Dendritic cell treated with granulocyte-macrophage colony-stimulating factor and Interleukin-4, amounts not matched to agents 40 ng/mL and 50 ng/mL, for 4 days (primary cell): ENCODE measurements at regions not wholly inside any gene's neighbourhood (a gene's known extent, or its start where the extent isn't known, plus 50 kb on each side); places are given as distances from the start of the nearest gene placed in this dataset.

Experiments
- H3K27ac Mint-ChIP-seq: one replicate; pipeline ENCODE4 v1.8.0; 2022; ENCODE audit warnings: mild to moderate bottlenecking, mixed read lengths
- H3K27me3 Mint-ChIP-seq: one replicate; pipeline ENCODE4 v1.8.0; 2022; ENCODE audit warnings: mild to moderate bottlenecking, mixed read lengths
- H3K36me3 Mint-ChIP-seq: one replicate; pipeline ENCODE4 v1.8.0; 2022; ENCODE audit warnings: low read depth, mixed read lengths
- H3K4me1 Mint-ChIP-seq: one replicate; pipeline ENCODE4 v1.8.0; 2022; ENCODE audit warnings: low read depth, mixed read lengths
- H3K4me3 Mint-ChIP-seq: one replicate; pipeline ENCODE4 v1.8.0; 2022; ENCODE audit warnings: mild to moderate bottlenecking, moderate library complexity, mixed read lengths
- H3K9me3 Mint-ChIP-seq: one replicate; pipeline ENCODE4 v1.8.0; 2022; ENCODE audit warnings: mixed read lengths
- intact Hi-C: fragments of 100-400 bp; cut with micrococcal nuclease; formaldehyde crosslinking; loops from one replicate; pipeline ENCODE4 v1.15.0; 2022

DNA sequence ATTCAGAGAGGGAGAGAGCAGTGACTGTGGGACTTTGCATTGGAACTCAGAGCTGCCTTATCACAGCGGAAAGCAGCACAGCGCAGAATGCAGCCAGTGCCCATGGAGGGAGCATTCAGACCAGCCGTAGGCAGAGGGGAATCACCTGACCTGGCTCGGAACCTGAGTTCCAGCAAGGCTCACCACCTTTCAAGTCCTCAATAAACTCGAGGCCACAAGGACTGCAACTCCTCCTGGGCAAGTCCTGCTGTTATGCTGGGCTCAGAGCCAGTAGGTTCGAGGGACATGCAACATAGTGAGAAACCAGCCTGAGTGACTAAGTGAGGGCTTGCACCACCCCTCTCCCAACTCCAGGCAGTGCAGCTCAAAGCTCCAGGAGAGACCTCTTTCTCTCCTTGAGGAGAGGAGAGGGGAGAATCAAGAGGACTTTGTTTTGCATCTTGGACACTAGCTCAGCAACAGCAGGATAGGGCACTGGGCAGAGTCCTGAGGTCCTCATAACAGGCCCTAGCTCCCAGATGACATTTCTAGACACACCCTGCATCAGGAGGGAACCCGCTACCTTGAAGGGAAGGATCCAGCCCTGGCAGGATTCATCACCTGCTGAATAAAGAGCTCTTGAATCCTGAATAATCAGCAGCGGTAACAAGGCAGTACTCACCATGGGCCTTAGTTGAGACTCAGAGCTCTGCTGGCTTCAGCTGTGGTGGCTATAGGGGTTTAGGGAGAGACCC lies 136.8 kb upstream of the OTOS start:
- H3K27ac Mint-ChIP-seq = no peak overlapping the region
- no peaks in the 10 kb centered on the region for H3K4me1 Mint-ChIP-seq
- H3K9me3 Mint-ChIP-seq = peaks cover 14% of the 10 kb centered on the region
- intact Hi-C loops = no loop called here
- no peaks in the 10 kb centered on the region for H3K36me3 Mint-ChIP-seq
- H3K27me3 Mint-ChIP-seq = peaks cover 25% of the 10 kb centered on the region
- H3K4me3 Mint-ChIP-seq = no peak overlapping the region

DNA sequence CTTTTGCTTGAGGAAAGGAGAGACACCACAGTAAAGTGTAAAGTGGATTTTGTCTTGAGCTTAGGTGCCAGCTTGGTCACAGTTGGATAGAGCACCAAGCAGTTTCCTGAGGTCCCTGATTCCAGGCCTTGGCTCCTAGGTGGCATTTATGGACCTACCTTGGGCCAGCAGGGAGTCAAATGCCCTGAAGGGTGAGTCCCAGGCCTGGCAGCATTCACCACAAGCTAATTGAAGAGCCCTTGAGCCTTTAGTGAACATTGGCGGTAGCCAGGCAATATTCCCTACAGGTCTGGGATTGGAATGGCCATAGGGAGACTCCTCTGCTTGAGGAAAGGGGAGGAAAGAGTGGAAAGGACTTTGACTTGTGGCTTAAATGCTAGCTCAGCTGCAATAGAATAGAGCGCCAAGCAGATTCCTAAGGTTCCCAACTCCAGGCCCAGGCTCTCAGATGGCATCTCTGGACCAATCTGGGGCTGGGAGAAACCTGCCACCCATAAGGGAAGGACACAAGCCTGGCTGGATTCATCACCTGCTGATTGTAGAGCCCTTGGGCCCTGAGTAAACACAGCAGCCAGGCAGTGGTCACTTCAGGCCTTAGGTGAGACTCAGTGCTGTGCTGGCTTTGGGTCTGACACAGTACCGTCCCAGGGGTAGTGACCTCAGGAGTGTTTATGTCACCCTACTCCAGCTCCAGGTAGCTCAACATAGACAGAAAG lies 137.5 kb upstream of the OTOS start:
- no peak overlapping the region for H3K4me3 Mint-ChIP-seq
- no peaks in the 10 kb centered on the region for H3K4me1 Mint-ChIP-seq
- H3K27ac Mint-ChIP-seq = no peak overlapping the region
- intact Hi-C loops = no loop called here
- H3K36me3 Mint-ChIP-seq = no peaks in the 10 kb centered on the region
- peaks cover 28% of the 10 kb centered on the region for H3K27me3 Mint-ChIP-seq
- peaks cover 9% of the 10 kb centered on the region for H3K9me3 Mint-ChIP-seq

DNA sequence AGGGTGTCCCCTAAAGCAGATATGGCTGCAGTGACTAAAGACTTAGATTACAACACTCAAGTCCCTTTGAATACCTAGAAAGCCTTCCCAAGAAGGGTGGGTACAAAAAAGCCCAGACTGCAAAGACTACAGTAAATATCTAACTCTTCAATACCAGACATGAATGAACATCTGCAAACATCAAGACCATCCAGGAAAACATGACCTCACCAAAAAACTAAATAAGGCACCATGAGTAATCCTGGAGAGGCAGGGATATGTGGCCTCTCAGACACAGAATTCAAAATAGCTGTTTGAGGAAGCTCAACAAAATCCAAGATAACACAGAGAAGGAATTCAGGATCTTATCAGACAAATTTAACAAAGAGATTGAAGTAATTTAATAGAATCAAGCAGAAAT lies 138.2 kb upstream of the OTOS start:
- Mint-ChIP-seq H3K4me3 (no peak overlapping the region), H3K4me1 (no peaks in the 10 kb centered on the region), H3K27ac (no peak overlapping the region), H3K27me3 (peaks cover 27% of the 10 kb centered on the region), H3K9me3 (peaks cover 16% of the 10 kb centered on the region), H3K36me3 (no peaks in the 10 kb centered on the region)
- intact Hi-C loops = no loop called here

GRCh38 chr2:240280621-240281020 lies 140.2 kb upstream of the OTOS start:
- no peaks in the 10 kb centered on the region for H3K4me1 Mint-ChIP-seq
- H3K9me3 Mint-ChIP-seq = peaks cover 18% of the 10 kb centered on the region
- H3K4me3 Mint-ChIP-seq = no peak overlapping the region
- H3K27ac Mint-ChIP-seq = no peak overlapping the region
- peaks cover 19% of the 10 kb centered on the region for H3K27me3 Mint-ChIP-seq
- intact Hi-C loops = no loop called here
- no peaks in the 10 kb centered on the region for H3K36me3 Mint-ChIP-seq

- no peak overlapping the region for H3K4me3 Mint-ChIP-seq
- no peaks in the 10 kb centered on the region for H3K4me1 Mint-ChIP-seq
- intact Hi-C loops = no loop called here
- peaks cover 18% of the 10 kb centered on the region for H3K9me3 Mint-ChIP-seq
- peaks cover 14% of the 10 kb centered on the region for H3K27me3 Mint-ChIP-seq
- no peak overlapping the region for H3K27ac Mint-ChIP-seq
- no peaks in the 10 kb centered on the region for H3K36me3 Mint-ChIP-seq
These were observed 144.2 kb upstream of the OTOS start for GRCh38 chr2:240284503-240285259.

GRCh38 chr2:240285725-240286124 lies 145.3 kb upstream of the OTOS start:
- Mint-ChIP-seq H3K9me3 (peaks cover 18% of the 10 kb centered on the region), H3K27me3 (peaks cover 14% of the 10 kb centered on the region), H3K4me3 (no peak overlapping the region), H3K4me1 (no peaks in the 10 kb centered on the region), H3K27ac (no peak overlapping the region), H3K36me3 (no peaks in the 10 kb centered on the region)
- intact Hi-C loops = no loop called here

DNA sequence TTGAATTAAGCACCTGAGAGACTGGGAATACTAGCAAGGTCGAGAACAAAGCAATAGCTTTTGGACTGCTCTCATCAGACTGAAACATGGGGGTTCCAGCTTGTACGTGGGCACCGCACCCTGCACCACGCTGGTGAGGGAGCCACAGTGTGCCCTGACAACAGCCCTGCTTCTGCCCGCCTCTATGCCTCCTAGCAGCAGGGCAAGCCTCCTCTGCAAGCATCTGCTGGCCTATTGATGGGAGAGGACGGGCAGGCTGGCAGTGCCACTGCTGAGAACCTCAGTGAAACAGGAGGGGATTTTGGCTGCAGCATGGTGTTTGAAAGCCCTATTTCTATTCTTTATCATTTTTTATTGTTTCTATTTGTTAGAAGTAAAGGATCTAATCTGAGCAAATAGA lies 146.1 kb upstream of the OTOS start:
- Mint-ChIP-seq H3K4me1 (no peaks in the 10 kb centered on the region), H3K27ac (no peak overlapping the region), H3K9me3 (peaks cover 11% of the 10 kb centered on the region), H3K4me3 (no peak overlapping the region), H3K36me3 (no peaks in the 10 kb centered on the region), H3K27me3 (peaks cover 9% of the 10 kb centered on the region)
- intact Hi-C loops = no loop called here

DNA sequence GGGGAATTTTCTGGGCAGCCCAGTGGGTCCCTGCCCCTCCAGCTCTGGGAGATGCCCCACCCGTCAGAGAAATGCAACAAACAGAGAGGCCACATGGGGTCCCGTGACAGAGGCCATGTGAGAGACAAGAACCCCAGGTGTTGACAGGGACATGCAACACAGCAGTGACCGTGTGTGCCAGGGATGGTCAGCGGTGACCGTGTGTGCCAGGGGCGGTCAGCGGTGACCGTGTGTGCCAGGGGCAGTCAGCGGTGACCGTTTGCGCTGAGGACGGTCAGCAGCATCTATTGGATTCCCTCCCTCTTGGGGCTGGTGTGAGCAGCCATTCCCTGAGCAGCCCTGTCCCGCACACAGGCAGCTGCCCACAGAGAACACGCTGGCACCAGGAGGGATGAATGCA lies 146.6 kb upstream of the OTOS start:
- peaks cover 9% of the 10 kb centered on the region for H3K27me3 Mint-ChIP-seq
- H3K4me1 Mint-ChIP-seq = no peaks in the 10 kb centered on the region
- no peak overlapping the region for H3K27ac Mint-ChIP-seq
- peaks cover 11% of the 10 kb centered on the region for H3K9me3 Mint-ChIP-seq
- no peaks in the 10 kb centered on the region for H3K36me3 Mint-ChIP-seq
- intact Hi-C loops = no loop called here
- H3K4me3 Mint-ChIP-seq = no peak overlapping the region

DNA sequence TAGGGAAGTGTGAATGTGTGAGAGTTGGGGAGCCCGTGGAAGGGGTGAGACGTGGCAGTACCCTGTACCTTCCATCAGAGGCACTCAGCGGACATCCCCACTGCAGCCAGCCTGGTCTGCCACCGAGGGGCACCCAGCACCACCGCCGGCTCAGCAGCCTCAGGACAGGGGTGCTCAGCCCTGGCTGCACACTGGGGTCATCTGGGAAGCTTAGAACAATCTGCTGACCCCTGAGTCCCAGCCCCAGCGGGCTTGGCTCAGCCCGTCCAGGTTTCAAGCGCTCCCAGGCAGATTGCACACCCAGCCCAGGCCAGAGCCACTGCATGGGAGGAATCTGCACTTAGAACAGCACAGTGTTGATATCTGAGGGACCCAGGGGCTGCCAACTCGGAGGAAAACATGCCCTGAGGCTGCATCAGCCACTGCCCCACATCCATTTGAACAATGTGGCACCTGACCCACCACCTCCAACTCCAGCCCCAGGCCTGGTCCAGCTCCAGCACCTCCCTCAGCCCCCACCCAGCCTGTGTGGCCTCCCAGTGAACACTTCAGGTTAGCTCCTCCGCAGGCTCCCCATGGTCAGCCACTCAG lies 147.1 kb upstream of the OTOS start:
- H3K27ac Mint-ChIP-seq = no peak overlapping the region
- H3K4me1 Mint-ChIP-seq = no peaks in the 10 kb centered on the region
- peaks cover 5% of the 10 kb centered on the region for H3K27me3 Mint-ChIP-seq
- intact Hi-C loops = no loop called here
- peaks cover 11% of the 10 kb centered on the region for H3K9me3 Mint-ChIP-seq
- H3K4me3 Mint-ChIP-seq = no peak overlapping the region
- H3K36me3 Mint-ChIP-seq = no peaks in the 10 kb centered on the region

DNA sequence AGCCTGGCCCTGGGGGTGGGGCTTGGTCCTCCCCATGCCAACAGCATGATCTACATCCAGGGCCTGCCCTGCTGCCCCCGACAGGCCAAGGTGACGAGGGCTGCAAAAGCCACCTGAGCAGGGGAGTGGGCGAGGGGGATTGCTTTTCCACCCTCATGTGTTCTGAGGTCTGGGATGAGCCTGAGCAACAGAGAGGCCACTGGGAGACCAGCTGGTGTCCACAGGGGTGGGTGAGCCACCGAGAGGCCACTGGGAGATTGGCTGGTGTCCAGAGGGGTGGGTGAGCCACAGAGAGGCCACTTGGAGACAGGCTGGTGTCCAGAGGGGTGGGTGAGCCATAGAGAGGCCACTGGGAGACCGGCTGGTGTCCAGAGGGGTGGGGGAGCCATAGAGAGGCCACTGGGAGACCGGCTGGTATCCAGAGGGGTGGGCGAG lies 147.4 kb upstream of the GPC1 start:
- H3K9me3 Mint-ChIP-seq = peaks cover 7% of the 10 kb centered on the region
- intact Hi-C loops = no loop called here
- H3K4me3 Mint-ChIP-seq = no peak overlapping the region
- H3K4me1 Mint-ChIP-seq = no peaks in the 10 kb centered on the region
- H3K27ac Mint-ChIP-seq = no peak overlapping the region
- H3K36me3 Mint-ChIP-seq = no peaks in the 10 kb centered on the region
- peaks cover 2% of the 10 kb centered on the region for H3K27me3 Mint-ChIP-seq

- intact Hi-C loops = no loop called here
- H3K4me3 Mint-ChIP-seq = no peak overlapping the region
- H3K27ac Mint-ChIP-seq = no peak overlapping the region
- no peaks in the 10 kb centered on the region for H3K4me1 Mint-ChIP-seq
- no peaks in the 10 kb centered on the region for H3K36me3 Mint-ChIP-seq
- no peaks in the 10 kb centered on the region for H3K9me3 Mint-ChIP-seq
- peaks cover 1% of the 10 kb centered on the region for H3K27me3 Mint-ChIP-seq
These were observed 145.6 kb upstream of the GPC1 start for GRCh38 chr2:240289701-240290431.

DNA sequence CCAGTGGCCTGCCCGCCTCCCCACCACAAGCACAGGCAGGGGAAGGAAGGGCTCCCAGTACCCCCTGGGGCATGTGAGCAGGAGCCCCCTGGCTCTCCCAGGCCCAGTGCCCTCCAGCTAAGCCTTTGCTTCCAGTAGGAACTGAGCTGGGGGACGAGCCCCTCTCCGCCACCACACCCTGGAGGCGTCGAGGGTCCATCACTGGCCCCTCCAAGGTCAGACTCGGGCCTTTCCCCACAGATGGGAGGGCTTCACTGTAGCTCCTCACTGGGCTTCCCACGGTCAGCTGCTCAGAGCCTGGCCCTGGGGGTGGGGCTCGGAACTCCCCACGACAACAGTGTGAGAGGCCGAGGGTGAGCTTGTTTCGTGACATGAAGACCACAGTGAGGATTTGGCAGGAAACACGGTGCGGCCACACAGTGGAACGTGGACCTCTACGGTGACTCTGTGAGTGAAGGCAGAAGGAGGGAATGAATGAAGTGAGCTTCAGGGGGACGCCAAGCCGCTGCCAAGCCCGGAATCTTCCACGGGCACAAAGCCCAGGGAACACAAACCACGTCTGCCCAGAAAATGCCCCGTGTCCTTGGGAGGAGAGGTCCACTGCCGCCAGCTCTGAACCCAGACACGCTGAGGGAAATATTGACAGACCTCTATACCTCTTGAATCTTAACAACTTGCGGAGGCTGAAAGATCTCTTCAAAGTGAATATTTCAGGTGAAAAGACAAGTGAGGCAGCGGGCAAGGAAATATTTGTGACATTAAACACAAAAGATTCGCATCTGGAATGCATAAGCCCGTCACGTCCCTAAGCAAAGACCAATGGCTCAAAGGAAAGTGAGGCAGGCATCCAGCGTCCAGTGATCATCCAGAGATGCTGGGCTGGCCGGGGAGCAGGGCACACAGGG lies 144.8 kb upstream of the GPC1 start:
- Mint-ChIP-seq H3K9me3 (no peaks in the 10 kb centered on the region), H3K27ac (no peak overlapping the region), H3K4me1 (no peaks in the 10 kb centered on the region), H3K36me3 (no peaks in the 10 kb centered on the region), H3K4me3 (no peak overlapping the region), H3K27me3 (peaks cover 1% of the 10 kb centered on the region)
- intact Hi-C loops = no loop called here
